ENCODE measurements at regions not wholly inside any gene's neighbourhood (a gene's known extent, or its start where the extent isn't known, plus 50 kb on each side); places are given as distances from the start of the nearest gene placed in this dataset.

GRCh38 chr2:212736385-212736726 is 197.8 kb upstream of the ERBB4 start:
- H3K4me3 ChIP-seq (ENCODE audit: low read depth, low read length) = no peak overlapping the region
- TF ChIP-seq CTCF (IDR thresholded peaks at IDR 0.05; ENCODE audit: low read depth, low read length) = no peak

- TF ChIP-seq CTCF (IDR thresholded peaks at IDR 0.05; ENCODE audit: low read depth, low read length) = no peak
- no peak overlapping the region for H3K4me3 ChIP-seq (ENCODE audit: low read depth, low read length)
Observed at GRCh38 chr2:212733273-212733672, 194.7 kb upstream of the ERBB4 start.

GRCh38 chr2:212732860-212733259 is 194.3 kb upstream of the ERBB4 start:
- no peak overlapping the region for H3K4me3 ChIP-seq (ENCODE audit: low read depth, low read length)
- no peak for TF ChIP-seq CTCF (IDR thresholded peaks at IDR 0.05; ENCODE audit: low read depth, low read length)

- H3K4me3 ChIP-seq (ENCODE audit: low read depth, low read length) = no peak overlapping the region
- TF ChIP-seq CTCF (IDR thresholded peaks at IDR 0.05; ENCODE audit: low read depth, low read length) = no peak
Observed at GRCh38 chr2:212730994-212731393, 192.4 kb upstream of the ERBB4 start.

- H3K4me3 ChIP-seq (ENCODE audit: low read depth, low read length) = no peak overlapping the region
Observed at GRCh38 chr2:212728717-212729116, 190.1 kb upstream of the ERBB4 start.

GRCh38 chr2:212727751-212728150 is 189.1 kb upstream of the ERBB4 start:
- no peak for TF ChIP-seq CTCF (IDR thresholded peaks at IDR 0.05; ENCODE audit: low read depth, low read length)
- H3K4me3 ChIP-seq (ENCODE audit: low read depth, low read length) = no peak overlapping the region

More at GRCh38 chr2:212728717-212729116, 190.1 kb upstream of the ERBB4 start:
- TF ChIP-seq CTCF (IDR thresholded peaks at IDR 0.05; ENCODE audit: low read depth, low read length) = no peak

GRCh38 chr2:212726403-212726802 is 187.8 kb upstream of the ERBB4 start:
- no peak for TF ChIP-seq CTCF (IDR thresholded peaks at IDR 0.05; ENCODE audit: low read depth, low read length)
- no peak overlapping the region for H3K4me3 ChIP-seq (ENCODE audit: low read depth, low read length)

Data from WI38 (cell line).